ENCODE measurements at regions not wholly inside any gene's neighbourhood (a gene's known extent, or its start where the extent isn't known, plus 50 kb on each side); places are given as distances from the start of the nearest gene placed in this dataset.
"Not testable (repeated sequence)": the region's sequence is repeated elsewhere in the genome, so short reads cannot be mapped to it uniquely, and the experiment has no call there.

DNA sequence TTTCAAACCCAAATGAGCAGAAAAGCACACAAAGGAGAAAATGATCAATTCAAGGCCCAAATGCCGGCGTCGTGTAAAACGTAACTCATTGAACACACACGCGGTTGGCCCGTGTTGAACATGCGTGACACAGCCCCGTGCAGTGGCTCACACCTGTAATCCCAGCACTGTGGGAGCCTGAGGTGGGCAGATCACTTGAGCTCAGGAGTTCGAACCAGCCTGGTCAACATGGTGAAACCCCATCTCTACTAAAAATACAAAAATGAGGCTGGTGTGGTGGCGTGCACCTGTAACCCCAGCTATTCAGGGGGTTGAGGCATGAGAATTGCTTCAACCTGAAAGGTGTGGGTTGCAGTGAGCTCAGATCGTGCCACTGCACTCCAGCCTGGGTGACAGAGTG is 156.7 kb upstream of the KLF6 start:
- no peak for DNase-seq

DNA sequence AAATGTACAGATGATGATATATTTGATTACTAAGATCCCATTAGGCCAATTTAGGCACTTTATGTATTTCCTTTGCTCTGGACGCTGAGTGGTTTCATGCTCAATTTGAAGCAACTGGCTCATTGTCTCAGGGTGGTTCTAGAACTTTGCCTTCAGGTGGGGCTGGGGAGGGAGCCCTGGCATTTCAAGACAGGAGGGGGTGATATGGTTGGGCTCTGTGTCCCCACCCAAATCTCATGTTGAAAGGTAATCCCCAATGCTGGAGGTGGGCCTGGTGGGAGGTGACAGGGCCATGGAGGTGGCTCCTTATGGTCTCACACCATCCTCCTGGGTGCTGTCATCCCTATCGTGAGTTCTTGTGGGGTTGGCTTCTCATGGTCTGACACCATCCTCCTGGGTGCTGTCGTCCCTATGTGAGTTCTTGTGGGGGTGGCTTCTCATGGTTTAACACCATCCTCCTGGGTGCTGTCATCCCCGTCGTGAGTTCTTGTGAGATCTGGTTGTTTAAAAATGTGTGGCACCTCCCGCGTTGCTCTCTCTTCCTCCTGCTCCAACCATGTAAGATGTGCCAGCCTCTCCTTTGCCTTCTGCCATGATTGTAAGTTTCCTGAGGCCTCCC is 151.5 kb upstream of the KLF6 start:
- DNase-seq, result no peak

DNA sequence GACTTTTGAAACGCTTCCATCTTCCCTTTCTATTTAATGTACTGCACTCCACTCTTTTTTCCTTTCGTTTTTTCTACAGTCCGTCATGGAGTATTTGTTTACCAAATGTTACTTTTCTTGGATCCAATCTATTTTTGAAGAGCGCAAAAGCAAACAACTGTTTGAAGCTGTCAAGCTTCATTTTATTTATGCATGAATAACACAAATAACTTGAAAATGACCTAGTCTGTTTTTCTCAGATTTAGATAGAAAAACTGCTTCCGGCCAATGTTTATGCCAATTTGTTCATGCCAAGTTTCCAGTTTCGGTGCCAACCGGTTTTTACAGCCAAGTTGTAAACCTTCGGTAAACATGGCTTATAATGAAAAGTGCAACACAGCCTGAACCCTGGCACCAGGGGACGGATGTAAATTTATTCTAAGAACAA is 150.9 kb upstream of the KLF6 start:
- no peak for DNase-seq

DNA sequence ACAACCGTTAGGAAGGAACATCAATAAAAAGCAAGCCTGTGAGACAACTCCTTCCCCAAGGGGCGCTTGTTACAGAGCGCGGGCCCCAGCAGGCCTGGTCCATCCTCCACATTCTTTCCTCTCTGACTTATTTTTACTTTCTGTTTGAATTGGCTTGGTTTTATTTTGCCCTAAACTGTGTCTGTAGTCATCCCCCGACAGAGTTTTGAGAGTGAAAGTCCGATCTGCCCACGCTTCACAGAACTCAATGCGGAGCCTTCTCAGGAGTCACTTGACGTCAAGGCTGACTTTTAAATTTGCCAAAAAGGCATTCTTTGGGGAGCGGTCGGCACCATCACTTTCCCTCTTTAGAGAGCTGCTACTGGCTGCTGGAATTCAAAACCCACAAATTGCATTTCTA is 150.1 kb upstream of the KLF6 start:
- no peak for DNase-seq

DNA sequence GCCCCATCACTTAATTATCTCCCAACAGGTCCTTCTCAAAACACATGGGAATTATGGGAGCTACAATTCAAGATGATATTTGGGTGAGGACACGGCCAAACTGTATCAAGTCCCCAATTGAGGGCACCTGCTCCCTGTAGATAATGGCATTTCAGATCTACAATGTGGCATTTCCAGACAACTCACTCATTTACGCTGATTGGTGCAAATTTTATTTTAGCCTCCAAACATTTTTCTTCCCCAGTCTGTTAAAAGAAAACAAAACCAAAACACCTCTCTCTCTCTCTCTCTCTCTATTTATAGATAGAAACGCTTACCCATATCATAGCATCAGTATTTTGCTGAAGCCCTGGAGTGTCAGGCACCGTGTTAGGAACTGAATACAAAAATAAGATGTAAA is 148.7 kb upstream of the KLF6 start:
- no peak for DNase-seq

DNA sequence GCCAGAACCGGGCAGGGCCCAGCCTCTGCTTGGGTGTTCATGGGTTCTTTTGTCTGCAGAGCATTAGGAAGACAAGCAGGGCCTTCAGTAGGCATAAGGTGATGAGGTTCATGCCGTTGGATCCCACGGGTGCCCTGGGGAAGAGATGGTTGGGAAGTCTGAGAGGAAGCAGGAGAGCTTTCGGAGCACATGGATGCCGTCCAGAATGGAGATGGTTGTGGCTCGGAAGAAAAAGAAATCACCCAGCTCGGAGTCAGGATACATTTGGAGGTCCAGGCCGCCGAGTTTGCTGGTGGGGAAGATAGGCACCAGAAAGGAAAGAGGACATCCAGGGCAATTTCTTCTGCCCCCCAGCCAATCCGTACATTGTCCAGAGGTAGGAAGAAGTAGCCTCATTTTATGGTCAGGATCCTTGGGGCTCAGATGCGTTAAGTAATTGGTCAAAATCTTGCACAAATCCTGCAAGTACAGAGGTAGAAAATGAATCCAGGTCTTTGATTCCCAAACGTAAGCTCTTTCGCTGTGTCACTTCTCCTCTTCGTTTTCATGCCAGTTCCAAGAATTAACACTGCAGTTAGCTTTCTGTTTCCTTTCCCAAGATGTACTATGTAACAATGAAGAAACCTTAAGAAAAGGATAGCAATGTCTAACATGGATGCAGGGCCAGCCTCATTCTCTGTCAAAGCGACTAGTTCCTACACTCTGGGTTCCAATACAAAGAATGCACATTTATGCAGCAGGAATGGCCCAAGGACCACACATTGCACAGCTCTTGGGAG is 147.8 kb upstream of the KLF6 start:
- no peak for DNase-seq

DNA sequence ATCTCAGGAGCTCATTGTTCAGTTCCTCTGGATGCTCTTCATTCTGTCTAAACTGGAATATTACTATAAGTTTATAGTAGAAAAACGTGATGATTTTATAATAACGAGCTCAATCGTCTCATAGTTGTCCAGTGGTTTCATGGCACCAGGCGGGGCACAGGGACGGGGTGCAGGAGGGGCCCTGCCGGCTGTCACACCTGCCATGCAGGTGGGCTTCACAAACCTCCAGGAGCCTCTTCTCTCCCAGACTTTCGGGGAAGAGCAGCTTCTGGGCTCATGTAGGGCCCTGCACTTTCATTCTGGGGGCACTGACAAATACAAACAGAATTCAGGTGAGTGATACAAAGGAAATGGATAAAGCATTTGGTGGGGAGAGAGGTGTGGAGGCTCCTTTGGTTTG is 146.9 kb upstream of the KLF6 start:
- no peak for DNase-seq

DNA sequence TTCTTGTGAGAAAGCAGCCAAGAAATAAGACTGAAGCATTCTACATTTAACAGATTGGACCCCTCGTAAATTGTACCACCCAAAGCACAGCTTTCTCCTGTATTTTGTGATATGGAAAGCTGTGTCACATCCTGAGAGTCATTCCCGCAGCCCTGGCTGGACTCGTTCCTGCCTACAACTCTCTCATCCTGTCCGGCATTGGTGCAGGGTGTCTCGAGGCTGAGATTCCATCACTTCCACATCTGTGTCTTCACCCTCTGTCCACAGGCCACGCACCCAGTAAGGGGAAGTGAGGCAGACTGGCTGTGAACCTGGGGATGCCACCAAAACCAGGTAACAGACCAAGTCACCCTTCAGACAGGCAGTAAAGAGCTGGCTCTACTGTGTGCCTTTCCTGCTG is 146.2 kb upstream of the KLF6 start:
- DNase-seq, result no peak

DNA sequence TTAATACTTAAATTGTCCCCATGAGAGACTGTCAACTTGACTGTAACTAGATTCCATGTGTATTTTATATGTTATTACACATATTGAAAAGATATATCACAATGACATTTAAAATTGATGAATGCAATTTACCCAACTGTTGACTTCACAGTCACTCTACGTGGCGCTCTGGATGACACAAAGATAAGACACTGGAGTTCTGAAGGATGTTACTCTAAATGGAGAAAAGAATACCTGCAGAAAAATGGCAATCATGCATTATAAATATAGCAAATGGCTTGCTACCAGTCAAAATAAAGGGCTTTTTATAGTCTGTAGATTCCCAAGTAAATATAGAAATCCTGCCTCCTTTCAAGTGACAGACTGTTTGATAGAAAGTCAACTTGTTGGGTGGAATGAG is 143.6 kb upstream of the KLF6 start:
- DNase-seq, result no peak

DNA sequence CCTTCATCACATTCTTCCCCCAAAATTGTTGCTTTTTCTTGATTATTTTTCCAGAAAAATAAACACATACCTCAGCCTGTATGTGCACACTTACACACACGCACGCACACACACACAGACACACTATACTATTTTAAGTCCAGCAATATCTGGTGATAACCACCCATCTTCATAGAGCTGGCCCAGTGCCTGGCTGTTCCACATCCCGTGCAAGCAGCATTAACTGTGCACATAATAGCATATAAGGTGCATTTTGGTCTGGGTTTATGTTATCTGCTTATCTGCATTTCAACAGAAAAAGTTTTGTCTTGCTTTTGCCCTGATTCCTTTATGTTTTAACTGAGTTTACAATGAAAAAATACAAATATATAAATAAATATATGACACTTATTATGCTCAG is 143.1 kb upstream of the KLF6 start:
- no peak for DNase-seq

DNA sequence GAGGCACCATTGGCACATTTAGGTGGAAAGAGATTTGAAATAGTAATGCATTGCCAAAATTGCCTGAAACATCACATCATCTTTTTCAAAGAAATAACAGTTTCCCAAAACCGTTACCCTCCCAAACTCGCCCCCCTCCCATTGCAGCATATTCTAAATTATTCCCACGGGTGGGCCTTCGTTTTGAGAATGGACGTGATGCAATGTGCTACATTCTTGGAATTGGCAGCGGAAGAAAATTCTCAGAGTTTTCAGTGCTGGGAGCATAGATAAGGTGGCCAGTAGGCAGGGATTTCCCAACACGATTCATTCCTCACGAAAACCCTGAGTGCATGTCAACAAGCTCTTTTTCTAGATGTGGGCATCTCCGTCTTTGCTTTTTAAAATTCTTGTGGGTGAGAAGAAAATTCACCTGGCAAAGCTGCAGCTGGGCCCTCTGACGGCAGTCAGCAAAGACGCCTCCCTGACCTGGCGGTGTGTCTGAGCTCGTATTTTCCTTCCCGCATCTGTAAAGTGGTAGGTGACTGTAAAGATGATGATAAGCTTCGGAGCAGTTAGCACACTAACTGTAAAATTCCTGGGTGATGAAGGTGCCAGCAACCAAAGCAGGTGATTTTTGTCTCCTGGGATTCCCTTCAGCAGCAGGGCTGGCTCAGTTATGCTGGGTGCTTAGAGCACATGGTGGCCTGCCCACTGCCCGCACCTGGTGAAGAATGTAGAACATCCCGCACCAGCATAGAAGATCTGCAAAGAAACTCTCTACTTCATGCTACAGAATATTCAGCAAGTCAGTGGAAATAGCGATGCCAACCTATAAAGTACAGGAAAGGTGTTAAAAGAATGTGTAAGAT is 141.9 kb upstream of the KLF6 start:
- DNase-seq, result no peak

DNA sequence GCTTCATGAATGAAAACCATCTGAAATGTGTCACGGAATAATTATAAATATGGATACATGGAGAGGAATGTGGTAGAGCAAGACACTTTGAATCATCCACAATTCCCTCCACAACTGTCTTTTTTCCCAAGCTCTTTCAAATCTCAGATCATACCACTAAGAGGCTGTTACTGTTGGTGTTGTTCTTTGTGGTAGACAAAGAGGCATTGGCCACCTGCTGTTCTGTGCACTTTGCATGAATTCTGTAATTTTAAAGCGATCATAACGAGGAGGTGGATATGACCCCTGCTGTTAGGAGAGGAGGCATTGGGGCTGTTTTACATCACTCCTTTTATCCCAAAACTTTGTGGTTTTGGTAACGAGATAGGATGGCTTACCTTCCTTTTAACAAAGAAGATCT is 141.2 kb upstream of the KLF6 start:
- DNase-seq, result no peak

DNA sequence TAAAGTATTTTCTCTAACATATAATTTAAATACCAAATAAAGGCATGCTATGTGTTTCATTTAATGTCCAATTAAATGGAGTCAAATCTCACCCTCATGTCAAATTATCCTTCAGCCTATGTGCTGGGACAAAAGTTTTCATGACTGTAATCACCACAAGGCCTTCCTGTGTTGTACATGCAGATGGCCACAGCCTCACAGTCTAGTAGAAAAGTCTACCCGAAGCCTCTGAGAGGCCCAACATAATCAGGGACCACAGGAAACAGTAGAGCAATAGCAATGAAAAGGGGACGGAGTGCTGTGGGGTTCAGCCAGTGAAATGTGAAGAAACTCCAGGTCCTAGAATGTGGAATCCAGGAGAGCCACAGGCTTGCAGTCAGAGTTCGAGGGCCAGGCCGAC is 140.2 kb upstream of the KLF6 start:
- no peak for DNase-seq

DNA sequence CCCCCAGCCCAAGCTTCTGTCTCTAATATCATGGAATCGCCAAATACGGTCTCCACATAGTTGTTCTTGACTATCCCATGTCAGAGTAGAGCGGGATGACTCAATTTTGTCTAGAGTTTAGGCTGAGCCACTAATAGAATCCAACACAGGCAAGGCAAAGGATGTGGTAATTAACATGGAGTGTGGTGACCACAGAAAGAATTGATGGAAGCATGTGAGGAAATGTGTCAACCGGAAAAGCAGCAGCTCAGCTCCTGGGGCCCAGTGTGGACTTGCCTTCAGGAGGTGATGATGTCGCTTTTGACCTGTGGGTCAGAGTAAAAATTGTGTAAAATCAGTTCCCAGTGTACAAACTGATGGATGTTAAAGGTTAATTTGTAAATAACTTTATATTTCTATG is 139.3 kb upstream of the KLF6 start:
- DNase-seq, result no peak

DNA sequence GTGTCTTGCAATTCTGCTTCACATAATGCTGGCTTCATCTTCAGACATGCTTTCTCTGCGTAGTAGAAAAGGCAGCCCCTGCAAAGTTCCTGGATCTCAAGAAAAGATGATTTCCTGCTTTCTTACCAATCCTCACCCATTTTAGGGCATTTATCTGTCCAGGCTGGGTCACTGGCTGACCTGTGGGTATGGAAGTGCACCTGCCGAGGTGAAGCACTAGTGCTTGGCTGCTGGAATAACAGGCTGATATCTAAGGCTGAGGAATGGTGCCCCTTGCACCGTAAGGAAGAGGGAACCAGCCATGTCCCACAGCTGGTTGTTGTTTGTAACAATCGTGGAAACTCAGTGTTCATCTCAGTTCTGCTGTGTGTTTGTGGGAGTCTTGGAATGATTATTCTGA is 138.0 kb upstream of the KLF6 start:
- no peak for DNase-seq

DNA sequence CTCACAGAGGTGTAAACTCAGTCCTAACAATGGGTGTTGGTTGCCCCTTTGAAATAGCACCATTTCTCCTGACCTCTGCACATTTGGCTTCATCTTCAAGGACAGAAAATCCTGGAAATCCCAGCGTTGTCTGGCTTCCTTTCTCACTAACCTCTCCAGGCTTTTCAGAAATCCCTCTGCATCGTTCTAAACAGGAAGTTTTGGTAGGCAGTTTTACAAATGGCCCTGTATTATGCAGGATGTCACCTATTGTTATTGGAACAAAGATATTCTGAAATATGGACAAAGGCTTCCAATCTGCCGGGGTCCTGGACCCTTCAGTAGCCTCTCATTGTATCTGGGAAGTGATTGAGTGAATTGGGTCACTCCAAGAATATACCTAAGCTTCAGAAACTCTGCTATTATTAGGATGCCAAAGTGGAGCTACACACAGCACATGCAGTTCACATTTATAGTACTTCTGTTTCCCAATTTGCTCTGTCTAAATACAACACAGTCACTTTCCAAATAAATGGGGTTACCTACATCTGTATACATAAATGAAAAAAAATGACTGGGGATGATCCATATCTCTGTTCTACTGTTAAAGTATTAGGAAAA is 134.8 kb upstream of the KLF6 start:
- no peak for DNase-seq

DNA sequence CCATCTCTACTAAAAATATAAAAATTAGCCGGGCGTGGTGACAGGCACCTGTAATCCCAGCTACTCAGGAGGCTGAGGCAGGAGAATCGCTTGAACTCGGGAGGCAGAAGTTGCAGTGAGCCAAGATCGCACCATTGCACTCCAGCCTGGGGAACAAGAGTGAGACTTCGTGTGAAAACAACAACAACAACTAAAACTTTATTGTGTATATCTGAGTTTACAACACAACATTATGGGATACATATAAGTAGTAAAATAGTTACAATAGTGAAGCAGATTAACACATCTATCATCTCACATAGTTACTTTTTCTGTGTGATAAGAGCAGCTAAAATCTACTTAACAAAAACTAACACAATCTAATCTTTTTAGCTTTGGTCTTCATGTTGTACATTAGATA is 132.4 kb upstream of the KLF6 start:
- DNase-seq, result not testable (repeated sequence)

DNA sequence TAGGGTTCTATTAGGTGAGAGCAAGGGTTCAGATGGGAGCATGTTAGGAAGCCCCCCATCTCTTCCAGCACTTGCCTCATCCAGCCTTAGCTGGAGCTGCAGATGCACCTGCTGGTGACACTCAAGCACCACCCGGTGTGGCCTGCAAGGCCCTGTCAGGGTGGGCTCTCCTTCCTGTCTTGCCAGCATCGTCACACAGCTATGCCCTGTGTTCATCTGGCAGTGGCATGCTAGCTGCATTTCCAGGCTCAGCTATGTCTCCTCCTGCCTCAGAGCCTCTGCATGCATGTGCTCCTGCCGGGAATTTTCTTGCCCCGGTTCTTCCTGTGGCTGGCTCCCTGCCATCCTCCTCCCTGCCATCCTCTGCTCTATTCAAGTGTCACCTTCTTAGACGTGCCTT is 129.7 kb upstream of the KLF6 start:
- DNase-seq, result no peak

DNA sequence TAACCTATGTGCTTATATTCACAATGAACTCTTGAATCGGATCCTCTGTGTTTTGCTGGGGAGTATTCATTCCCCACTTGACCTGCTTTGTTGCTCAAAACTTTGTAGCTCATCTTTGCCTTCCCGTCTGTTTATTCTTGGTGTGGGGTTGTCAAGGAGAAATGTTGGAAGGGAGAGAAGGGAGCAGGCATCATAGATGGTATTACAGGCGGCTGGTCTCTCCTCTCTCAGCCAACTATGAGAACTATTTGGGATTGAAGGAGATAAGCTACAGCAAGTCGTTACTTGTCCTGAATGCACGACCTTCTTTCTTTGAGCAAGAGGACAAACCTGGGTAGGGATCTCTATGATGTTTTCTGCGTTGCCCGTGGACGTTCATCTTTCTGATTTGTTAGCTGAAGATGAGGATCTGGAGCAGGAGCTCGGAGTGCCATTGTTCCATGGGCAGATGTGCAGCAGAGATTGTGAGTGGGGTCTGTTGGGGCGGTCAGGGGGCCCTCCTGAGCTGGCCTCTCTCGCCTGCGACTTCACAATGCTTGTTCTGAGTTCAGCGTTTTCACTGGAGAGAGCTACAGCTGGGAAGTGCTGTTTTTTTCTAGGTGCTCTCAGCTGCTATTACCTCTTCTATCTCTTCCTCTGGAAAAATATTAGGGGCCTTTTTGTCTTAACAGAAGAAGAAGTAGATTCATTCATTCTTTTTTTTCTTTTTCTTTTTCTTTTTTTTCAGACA is 126.9 kb upstream of the KLF6 start:
- DNase-seq, result no peak

DNA sequence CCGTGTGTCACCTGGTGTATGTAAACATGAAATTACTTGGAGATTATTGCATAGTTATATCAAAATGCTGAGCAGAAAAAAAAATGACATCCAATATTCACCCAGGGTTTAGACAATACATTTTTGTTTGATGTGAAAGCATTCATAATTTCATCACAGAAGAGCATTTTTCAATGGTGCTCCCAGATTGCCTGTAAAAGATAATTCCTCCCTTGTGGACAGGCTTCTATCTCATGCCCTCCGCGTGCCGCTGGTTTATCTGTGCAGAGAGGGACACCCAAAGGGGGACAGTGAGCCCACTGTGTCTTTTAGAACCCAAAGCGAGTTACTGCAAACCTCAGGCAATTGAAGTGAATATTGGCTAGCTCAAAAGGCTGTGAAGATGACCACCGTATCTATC is 126.2 kb upstream of the KLF6 start:
- no peak for DNase-seq

DNA sequence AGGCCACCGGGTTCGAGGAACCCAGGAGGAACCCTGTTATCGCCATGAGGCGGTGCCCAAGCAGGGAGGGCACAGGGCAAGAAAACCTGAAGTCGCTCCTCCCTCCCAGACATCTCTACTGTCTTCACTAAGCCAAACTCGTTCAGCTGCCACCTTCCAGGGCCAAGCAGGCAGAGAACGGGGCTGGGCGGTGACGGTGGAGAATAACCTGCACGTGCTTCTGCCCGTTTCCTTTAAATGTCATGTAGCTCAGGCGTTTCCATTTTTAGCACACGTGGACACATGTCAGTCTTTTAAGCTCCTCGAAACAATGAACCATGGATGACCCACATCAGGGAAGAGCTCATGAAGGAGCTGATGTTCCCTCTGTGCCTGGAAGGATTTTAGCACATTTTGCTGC is 124.3 kb upstream of the KLF6 start:
- DNase-seq, result no peak

DNA sequence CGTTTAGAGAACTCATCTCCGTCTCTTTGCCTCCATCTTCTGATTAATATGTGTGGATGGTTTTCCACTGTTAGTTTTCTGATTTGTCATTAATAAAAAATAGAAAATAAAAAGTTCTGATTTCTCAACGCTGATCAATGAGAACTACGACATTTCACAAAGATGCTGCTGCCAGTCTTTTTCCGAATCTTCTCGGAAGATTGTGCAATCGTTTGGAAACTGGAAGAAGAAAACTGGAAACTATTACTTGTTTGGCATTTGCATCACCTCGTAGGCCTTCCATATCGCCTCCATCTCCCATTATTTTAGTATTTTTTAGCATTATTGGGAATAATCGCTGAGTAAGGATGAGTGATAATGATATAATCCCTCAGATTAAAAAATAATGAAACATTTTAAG is 123.2 kb upstream of the KLF6 start:
- DNase-seq, result no peak

DNA sequence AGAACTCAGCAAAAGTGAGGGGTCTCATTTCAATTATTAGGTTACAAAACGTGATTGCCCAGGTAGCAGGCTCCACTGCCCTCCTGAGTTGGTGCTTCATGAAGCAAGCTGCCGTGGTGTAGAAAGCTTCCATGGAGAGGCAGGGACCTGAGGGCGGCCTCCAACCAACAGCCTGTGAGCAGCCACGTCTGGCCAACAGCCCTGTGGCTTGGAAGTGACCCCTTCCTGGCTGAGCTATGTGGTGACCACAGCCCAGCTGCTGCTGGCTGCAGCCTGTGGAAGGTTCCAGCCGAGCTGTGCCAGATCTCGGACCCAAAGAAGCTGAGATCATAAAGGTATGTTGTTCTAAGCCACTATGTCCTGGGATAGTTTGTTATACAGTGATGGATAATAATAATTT is 122.5 kb upstream of the KLF6 start:
- DNase-seq, result no peak

Data from SIG-M5 (cell line).